SK-N-SH (cell line): ENCODE measurements at regions not wholly inside any gene's neighbourhood (a gene's known extent, or its start where the extent isn't known, plus 50 kb on each side); places are given as distances from the start of the nearest gene placed in this dataset.

Source experiments
- CTCF ChIP-seq: fragments of 200-600 bp; sonication (generic); IDR thresholded peaks from 2 replicates; pipeline ENCODE4 v1.6.1; 2017; ENCODE audit warnings: antibody characterized with exemption, mild to moderate bottlenecking, moderate library complexity
- ELF1 ChIP-seq: IDR thresholded peaks from 2 replicates; pipeline ENCODE4 v1.4.0; 2012
- GABPA ChIP-seq: IDR thresholded peaks from 2 replicates; pipeline ENCODE4 v1.4.0; 2012; ENCODE audit warnings: low read depth, mild to moderate bottlenecking
- GATA2 ChIP-seq: sonication (generic); formaldehyde crosslinking; IDR thresholded peaks from 2 replicates; pipeline ENCODE4 v1.5.0; 2020; ENCODE audit warnings: mild to moderate bottlenecking, missing genetic modification reagents
- POLR2AphosphoS5 ChIP-seq: IDR thresholded peaks from 2 replicates; pipeline ENCODE4 v1.6.1; 2012; ENCODE audit warnings: low read depth, low read length
- RCOR1 ChIP-seq: fragments of 150-350 bp; IDR thresholded peaks from 2 replicates; pipeline ENCODE4 v1.6.1; 2017; ENCODE audit warnings: antibody characterized with exemption, low read length
- TCF12 ChIP-seq: IDR thresholded peaks from 2 replicates; pipeline ENCODE4 v1.4.0; 2012

- TF ChIP-seq ELF1 (no peak), CTCF (no peak), RCOR1 (no peak), GABPA (no peak), TCF12 (no peak), GATA2 (no peak), POLR2AphosphoS5 (no peak)
Measured at GRCh38 chr2:84115173-84115857, 343.8 kb downstream of the SUCLG1 start.
